ENCODE measurements at regions not wholly inside any gene's neighbourhood (a gene's known extent, or its start where the extent isn't known, plus 50 kb on each side); places are given as distances from the start of the nearest gene placed in this dataset.

GRCh38 chr13:103391936-103392335, 325.7 kb upstream of the SLC10A2 start:
- TF ChIP-seq CTCF (IDR thresholded peaks at IDR 0.05) (no peak), POLR2A (IDR thresholded peaks at IDR 0.05) (no peak), POLR2AphosphoS5 (IDR thresholded peaks at IDR 0.05; ENCODE audit: insufficient read depth in 1 of 2, low read depth in 1 of 2) (no peak)

All from vagina (tissue), 2 donors.